Coronary artery (tissue), 2 donors: ENCODE measurements at regions not wholly inside any gene's neighbourhood (a gene's known extent, or its start where the extent isn't known, plus 50 kb on each side); places are given as distances from the start of the nearest gene placed in this dataset.
"Not testable (repeated sequence)": the region's sequence is repeated elsewhere in the genome, so short reads cannot be mapped to it uniquely, and the experiment has no call there.

ENCODE experiments used
- DNase-seq: peaks from one replicate; pipeline ENCODE4 v3.0.0-alpha.2; 2017; ENCODE audit warnings: low spot score
- H3K27ac ChIP-seq, 2 donors: fragments of 200-600 bp; sonication (generic); one replicate each; pipeline ENCODE4 v1.5.1; 2016 to 2019
- H3K4me3 ChIP-seq: fragments of 200-600 bp; sonication (generic); 2 replicates; pipeline ENCODE4 v1.5.1; 2016; ENCODE audit warnings: mild to moderate bottlenecking, moderate library complexity
- TF ChIP-seq, protein P1 (sequence below): fragments of 200-600 bp; sonication (generic); IDR thresholded peaks from one replicate; pipeline ENCODE4 v1.5.1; 2019; ENCODE audit warnings: antibody characterized with exemption

GRCh38 chr2:138081225-138082073 is 117.2 kb downstream of the HNMT start:
- TF ChIP-seq, protein P1, sequence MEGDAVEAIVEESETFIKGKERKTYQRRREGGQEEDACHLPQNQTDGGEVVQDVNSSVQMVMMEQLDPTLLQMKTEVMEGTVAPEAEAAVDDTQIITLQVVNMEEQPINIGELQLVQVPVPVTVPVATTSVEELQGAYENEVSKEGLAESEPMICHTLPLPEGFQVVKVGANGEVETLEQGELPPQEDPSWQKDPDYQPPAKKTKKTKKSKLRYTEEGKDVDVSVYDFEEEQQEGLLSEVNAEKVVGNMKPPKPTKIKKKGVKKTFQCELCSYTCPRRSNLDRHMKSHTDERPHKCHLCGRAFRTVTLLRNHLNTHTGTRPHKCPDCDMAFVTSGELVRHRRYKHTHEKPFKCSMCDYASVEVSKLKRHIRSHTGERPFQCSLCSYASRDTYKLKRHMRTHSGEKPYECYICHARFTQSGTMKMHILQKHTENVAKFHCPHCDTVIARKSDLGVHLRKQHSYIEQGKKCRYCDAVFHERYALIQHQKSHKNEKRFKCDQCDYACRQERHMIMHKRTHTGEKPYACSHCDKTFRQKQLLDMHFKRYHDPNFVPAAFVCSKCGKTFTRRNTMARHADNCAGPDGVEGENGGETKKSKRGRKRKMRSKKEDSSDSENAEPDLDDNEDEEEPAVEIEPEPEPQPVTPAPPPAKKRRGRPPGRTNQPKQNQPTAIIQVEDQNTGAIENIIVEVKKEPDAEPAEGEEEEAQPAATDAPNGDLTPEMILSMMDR = no peak
- Histone ChIP-seq H3K4me3 (no peak overlapping the region), H3K27ac (no peak overlapping the region)
- no peak for DNase-seq

- no peak for DNase-seq
Observed at GRCh38 chr2:138084206-138084605, 119.9 kb downstream of the HNMT start.

DNA sequence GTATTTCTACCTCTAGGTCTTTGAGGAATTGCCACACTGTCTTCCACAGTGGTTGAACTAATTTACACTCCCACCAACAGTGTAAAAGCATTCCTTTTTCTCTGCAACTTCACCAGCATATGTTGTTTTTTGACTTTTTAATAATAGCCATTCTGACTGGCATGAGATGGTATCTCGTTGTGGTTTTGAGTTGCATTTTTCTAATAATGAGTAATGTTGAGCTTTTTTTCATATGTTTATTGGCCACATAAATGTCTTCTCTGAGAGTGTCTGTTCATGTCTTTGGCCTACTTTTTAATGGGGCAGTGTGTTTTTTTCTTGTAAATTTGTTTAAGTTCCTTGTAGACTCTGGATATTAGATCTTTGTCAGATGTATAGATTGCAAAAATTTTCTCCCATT is 121.2 kb downstream of the HNMT start:
- not testable (repeated sequence) for DNase-seq, H3K4me3 ChIP-seq, H3K27ac ChIP-seq

More at GRCh38 chr2:138084206-138084605, 119.9 kb downstream of the HNMT start:
- Histone ChIP-seq H3K27ac (no peak overlapping the region), H3K4me3 (no peak overlapping the region)
- TF ChIP-seq, protein P1 = no peak

GRCh38 chr2:138086576-138086975 is 122.3 kb downstream of the HNMT start:
- no peak for DNase-seq
- TF ChIP-seq, protein P1 = no peak
- no peak overlapping the region for H3K4me3 ChIP-seq
- no peak overlapping the region for H3K27ac ChIP-seq

DNA sequence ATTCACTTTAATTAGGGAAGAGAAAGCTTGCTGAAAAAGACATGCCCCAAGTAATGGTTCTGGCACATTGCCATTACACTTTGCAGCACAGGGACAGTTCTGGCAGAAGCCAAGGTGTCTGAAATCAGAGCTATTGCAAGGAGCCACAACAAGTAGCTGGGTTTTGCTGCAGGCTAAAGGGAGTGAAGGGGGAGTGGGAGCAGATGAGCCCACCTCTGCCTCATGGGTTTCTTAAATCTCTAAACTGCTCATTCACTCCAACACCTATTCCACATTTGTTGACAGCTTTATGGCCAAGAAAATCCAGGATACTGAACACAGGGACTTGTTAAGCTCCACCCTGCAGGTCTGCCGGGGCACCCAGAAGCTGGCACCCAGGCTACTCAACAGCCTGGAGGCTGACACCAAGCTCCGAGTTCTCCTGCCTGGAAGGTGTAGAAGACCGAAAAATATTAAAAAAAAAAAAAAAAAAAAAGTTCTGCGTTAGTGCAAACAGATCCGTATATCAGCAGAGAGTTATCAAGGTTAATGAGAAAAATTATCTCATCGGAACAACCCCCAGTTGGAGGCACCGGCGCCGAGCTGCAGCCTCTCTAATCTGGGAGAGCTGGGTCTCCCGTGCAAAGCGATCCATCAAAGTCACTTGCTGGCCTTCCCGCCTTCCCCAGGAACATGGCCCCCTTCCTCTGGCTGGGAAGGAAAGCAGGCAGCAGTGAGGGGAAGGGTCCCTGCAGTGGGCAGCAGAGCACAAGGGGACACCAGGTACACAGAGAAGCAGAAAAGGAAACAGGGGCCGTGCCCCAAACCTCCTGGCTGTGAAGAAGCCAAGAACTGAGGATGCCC is 123.7 kb downstream of the HNMT start:
- DNase-seq = no peak
- Histone ChIP-seq H3K27ac (no peak overlapping the region), H3K4me3 (no peak overlapping the region)
- TF ChIP-seq, protein P1 = no peak

- Histone ChIP-seq H3K27ac (no peak overlapping the region), H3K4me3 (no peak overlapping the region)
- TF ChIP-seq, protein P1 = no peak
- no peak for DNase-seq
Observed at GRCh38 chr2:138090330-138090729, 126.1 kb downstream of the HNMT start.

DNA sequence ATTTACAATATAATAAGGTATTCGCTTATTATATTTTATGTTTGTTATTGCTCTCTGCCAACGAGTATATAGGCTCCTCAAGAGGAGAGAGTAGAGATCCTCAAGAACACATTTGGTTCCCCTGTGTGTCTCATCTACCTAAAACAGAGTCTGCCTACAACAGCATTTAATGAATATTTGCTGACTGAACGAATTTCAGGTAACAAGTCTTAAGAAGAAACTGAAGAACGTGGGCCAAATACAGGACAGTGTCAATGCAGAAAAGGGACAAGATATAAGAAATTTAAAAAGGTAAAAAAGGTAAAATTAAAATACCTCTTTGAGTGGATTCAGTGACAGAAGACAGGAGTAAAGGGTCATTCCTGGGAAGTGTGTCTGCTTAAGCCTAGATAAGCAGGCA is 129.2 kb downstream of the HNMT start:
- no peak for DNase-seq
- TF ChIP-seq, protein P1 = no peak

More for the DNA sequence above, 129.2 kb downstream of the HNMT start:
- Histone ChIP-seq H3K27ac (no peak overlapping the region), H3K4me3 (no peak overlapping the region)
